ENCODE measurements at regions not wholly inside any gene's neighbourhood (a gene's known extent, or its start where the extent isn't known, plus 50 kb on each side); places are given as distances from the start of the nearest gene placed in this dataset.
"Not testable (repeated sequence)": the region's sequence is repeated elsewhere in the genome, so short reads cannot be mapped to it uniquely, and the experiment has no call there.

DNA sequence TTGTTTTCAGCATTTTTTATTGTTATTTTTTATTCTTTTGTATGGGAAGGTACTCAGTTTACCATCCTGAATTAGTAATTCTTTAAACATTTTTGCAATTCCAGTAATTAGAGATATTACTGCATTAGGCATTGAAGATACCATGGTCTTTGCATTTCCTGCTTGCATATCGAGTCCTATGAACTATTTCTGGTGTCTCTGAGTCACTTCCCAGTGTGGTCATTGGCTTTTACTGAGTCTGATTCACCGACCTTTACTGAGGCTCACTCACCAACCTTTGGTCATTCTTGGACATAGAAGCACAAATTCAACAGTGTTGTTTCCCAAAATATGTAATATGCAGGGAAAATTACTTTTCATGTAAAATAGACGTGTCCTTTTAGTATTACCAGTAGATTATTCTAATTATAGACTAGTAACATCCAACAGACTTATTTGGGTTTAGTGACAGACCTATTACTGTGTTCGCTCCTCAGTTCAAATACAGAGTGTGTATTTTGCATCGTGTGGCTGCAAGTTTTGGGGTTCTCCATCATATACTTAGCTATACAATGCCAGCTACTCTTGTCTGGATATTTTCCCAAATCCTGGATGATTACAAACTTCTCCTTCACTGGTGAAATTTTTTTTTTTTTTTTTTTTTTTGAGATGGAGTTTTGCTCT, 180.7 kb upstream of the PRSS1 start:
- DNase-seq (ENCODE audit: low read depth), result peak; percentile 87

DNA sequence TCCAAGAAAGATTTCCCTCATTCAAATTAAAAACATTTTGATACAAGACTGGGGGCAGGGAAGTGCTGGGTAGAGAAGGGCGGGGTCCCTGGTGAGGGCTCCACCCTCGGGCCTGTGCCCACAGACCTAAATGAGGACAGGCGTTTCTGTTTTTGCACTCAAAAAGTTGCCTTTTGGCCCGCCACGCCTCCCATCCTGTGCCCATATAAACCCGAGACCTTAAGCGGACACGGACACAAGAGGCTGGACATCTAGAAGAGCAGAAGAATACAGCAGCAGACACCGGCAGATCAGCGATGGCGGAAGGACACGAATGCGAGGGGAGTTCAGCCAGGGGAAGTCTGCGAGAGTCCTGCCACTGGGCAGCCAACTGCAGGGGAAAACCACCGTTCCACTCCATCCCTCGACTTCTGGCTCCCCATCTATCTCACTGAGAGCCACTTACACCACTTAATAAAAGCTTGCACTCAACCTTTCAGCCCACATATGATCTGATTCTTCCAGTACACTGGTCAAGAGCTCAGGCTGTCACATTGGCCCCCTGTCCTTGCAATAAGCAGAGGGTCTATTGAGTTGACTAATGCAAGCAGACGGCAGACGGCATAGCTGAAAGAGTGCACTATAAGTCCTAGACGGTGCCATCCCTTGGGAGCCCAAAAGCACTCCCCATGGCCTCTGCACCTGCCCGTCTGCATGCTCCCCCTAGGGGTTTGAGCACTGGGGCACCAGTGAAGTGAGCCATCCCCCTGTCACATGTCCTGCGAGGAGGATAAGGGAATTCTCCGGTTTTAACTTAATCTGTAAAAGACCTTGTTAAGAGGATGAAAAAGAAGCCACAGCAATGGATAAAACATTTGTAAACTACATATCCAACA, 181.8 kb upstream of the PRSS1 start:
- DNase-seq (ENCODE audit: low read depth), result no peak

DNA sequence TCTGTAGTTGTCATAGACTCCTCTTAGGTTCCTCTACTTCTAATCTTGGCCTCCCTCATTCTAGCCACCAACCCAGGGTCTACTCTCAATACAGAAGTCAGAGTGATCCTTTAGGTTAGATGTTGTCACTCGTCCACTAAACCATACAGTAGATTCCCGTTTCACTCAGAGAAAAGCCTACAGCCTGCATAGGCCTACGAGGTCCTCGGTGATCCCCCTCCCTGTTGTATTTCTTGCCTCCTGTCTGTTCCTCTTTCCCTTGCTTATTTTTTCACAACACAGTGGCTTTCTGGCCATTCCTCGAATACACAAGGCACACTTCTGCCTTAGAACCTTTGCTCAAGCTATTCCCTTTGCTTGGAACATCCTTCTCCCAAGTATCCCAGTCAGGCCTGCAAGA, 183.0 kb upstream of the PRSS1 start:
- DNase-seq (ENCODE audit: low read depth), result no peak

DNA sequence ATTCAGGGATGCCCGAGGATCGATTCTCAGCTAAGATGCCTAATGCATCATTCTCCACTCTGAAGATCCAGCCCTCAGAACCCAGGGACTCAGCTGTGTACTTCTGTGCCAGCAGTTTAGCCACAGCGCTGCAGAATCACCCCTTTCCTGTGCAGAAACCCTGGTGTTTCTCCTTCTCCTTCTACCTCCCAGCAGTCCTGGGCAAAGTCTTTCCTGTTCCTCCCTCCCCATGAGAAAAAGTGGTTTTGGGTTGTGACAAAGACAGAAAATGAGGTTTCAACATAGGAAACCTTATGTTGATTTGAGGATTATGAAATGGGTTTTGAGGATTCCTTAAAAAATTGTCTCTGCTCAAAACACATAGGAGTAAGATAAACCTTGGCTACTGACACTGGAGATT, 185.1 kb upstream of the PRSS1 start:
- DNase-seq (ENCODE audit: low read depth), result not testable (repeated sequence)

DNA sequence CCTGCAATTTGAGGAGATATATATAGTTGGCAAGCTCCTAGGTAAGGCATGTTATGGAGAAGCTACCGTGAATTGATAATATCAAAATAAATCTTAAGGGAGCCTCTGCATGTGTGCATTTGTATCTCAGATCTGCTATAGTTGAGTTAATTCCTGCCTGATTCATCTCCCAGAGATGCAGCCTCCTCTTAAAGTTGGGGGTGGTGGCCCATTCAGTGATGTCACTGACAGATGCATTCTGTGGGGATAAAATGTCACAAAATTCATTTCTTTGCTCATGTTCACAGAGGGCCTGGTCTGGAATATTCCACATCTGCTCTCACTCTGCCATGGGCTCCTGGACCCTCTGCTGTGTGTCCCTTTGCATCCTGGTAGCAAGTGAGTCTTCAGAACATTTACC, 185.8 kb upstream of the PRSS1 start:
- DNase-seq (ENCODE audit: low read depth), result no peak

DNA sequence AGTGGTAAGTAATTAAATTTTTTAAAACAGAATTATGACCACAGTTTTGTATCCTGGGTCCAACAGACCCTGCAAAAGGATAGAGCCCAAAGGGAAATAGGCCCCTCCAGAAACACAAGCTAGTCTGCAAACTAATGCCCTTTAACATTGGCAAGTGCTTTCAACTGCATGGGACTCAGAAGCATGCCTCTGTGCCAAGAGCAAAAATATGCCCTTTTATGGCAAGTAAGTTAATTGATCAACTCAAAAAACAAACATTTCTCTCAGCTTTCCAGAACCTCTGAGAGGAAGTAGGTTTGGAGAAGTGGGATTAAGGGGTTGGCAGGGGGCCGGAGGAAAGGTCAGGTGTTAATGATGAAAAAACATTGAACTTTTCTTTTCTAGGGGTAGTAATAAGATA, 186.6 kb upstream of the PRSS1 start:
- no peak for DNase-seq (ENCODE audit: low read depth)

DNA sequence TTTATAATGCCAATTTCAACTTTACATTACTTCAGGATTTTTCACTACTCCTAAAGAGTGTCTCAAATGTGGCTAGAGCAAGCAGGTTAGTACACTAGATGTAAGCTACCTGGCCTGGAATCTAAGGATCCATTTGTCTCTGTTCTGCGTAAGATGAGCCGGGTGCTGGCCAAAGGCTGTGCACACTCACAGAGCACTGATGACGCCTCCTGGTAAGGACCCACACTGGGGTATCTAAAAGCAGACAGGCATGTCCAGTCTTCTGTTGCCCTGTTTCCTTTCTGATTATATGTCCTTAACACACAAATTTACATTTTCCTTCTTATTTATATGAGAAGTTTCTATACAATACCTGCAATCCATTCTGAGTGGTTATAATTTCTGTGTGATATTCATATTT, 187.9 kb upstream of the PRSS1 start:
- DNase-seq (ENCODE audit: low read depth), result not testable (repeated sequence)

DNA sequence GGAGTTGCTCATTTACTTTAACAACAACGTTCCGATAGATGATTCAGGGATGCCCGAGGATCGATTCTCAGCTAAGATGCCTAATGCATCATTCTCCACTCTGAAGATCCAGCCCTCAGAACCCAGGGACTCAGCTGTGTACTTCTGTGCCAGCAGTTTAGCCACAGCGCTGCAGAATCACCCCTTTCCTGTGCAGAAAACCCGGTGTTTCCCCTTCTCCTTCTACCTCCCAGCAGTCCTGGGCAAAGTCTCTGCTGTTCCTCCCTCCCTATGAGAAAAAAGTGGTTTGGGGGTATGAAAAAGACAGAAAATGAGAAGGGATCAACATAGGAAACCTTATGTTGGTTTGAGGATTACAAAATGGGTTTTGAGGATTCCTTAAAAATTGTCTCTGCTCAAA, 188.5 kb upstream of the PRSS1 start:
- DNase-seq (ENCODE audit: low read depth), result not testable (repeated sequence)

DNA sequence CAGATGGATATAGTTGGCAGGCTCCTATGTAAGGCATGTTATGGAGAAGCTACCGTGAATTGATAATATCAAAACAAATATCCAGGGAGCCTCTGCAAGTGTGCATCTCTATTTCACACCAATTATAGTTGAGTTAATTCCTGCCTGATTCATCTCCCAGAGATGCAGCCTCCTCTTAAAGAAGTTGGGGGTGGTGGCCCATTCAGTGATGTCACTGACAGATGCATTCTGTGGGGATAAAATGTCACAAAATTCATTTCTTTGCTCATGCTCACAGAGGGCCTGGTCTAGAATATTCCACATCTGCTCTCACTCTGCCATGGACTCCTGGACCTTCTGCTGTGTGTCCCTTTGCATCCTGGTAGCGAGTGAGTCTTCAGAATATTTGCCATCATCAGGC, 189.1 kb upstream of the PRSS1 start:
- DNase-seq (ENCODE audit: low read depth), result peak; percentile 35

DNA sequence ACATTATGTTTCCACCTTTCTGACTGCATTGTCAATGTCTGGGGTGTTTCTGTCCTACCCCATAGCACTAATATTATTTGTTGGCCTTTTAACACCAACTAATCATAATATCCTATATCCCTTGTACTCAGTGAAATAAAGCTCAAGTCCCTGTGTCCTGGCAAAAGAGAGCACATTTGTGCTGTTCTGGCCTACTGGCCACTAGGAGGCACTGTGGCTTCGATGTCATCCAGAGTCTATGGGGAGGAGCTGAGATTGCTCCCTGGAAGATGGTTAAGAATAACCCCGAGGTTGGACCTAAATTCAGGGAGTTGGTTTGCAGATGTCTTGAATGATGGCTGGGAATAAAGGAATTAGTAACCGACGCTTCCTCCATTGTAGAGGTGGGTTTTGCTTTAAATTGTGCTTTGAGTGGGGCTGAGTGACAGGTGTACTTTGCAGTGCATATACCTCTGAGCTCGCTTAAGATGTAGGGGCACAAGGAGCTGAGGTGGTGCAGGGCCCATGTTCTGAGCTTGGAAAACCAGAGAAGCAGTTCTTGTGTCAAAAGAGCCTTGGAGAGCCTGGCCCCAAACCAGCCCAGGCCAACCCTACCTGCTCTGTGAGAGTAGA, 191.2 kb upstream of the PRSS1 start:
- DNase-seq (ENCODE audit: low read depth), result peak; percentile 76

DNA sequence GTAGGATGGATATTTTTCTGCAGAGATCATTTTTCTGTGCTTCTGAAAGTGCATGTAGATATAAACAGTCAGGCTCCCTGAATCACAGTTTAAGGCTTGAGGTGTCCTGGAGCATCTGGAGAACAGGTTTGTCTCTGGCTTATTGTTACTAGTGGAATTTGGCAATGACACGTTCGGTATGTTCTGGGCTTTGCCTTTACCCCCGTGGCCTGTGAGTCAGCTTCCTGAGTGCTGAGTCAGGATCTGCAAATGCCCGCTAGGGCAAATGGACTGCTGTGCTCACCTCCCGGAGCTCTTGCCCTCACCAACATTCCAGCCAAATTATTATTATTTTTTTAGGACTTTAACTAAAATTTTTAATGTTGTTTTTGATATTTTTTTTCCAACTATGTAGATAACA, 192.5 kb upstream of the PRSS1 start:
- peak; percentile 99 for DNase-seq (ENCODE audit: low read depth)

DNA sequence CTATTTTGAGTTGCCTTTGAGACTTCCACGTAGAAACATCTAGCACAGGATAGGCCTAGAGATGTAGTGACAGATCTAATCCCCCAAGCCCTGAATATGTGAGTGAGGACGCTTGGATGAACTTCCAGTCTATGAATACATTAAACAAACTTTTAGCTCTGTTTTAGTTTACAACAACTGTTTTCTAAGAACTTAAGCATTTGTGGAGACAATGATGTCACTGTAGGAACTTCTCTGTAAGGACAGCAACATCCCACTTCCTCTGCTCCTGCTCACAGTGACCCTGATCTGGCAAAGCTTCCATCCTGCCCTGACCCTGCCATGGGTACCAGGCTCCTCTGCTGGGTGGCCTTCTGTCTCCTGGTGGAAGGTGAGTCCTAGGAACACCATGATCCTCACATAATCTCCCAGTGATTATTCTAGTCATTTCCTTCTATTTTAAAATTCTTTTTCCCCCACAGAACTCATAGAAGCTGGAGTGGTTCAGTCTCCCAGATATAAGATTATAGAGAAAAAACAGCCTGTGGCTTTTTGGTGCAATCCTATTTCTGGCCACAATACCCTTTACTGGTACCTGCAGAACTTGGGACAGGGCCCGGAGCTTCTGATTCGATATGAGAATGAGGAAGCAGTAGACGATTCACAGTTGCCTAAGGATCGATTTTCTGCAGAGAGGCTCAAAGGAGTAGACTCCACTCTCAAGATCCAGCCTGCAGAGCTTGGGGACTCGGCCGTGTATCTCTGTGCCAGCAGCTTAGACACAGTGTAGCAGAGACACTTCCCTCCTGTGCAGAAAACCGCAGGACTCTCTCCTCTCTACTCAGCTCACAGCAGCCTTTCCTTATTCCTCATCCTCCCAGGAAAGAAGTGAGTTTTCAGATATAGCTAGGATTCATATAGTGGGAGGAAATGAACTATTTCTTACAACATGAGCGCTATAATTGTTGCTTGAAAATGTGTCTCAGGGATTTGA, 194.4 kb upstream of the PRSS1 start:
- DNase-seq (ENCODE audit: low read depth), result no peak

DNA sequence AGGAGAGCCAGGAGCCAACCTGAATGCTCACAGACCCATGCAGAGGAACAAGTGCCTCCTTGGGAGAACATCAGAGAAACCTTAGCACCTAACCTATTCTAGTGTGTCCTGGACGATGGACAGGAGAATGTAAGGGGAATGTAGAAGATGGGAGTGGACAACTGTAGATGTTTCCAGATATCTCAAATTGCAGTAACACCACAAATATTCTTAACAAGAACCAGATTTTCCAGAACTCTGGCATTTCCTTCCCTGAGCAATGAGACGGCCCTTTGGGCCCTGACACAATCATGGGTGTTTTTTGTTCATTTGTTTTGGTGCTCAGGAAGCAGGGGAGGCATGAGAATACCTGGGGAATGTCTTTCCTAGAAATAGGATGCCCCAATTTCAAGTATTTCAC, 196.1 kb upstream of the PRSS1 start:
- DNase-seq (ENCODE audit: low read depth), result no peak

DNA sequence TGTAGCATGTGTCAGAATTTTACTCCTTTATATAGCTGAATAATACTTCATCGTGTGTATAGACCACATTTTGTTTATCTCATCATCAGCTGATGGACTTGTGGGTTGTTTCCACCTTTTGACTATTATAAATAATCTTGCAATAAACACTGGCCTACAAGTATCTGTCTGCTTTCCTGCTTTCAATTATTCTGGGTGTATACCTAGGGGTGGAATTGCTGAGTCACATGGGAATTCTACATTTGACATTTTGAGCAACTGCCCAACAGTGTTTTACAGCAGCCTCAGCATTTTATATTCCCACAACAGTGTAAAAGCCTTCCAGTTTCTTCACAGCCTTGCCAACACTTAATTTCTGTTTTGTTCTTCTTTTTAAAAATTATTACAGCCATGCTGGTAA, 200.3 kb upstream of the PRSS1 start:
- DNase-seq (ENCODE audit: low read depth), result no peak

DNA sequence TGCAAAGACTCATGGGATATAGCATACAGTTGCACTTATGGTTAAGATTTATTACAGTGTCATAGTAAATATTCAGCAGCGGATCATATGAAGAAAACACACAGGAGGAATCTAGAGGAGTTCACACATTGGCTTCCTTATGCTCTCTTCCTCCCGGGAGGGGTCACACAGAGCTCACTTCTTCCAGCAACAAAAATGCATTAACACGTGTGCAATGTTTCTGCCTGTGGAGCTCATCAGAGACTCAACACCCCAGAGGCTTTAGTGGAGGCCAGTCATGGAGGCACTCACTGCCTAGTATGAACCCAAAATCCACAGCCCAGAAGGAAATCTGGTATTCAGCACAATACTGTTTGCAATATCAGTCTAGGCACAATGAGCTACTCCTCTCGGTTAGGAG, 202.8 kb upstream of the PRSS1 start:
- DNase-seq (ENCODE audit: low read depth), result no peak

DNA sequence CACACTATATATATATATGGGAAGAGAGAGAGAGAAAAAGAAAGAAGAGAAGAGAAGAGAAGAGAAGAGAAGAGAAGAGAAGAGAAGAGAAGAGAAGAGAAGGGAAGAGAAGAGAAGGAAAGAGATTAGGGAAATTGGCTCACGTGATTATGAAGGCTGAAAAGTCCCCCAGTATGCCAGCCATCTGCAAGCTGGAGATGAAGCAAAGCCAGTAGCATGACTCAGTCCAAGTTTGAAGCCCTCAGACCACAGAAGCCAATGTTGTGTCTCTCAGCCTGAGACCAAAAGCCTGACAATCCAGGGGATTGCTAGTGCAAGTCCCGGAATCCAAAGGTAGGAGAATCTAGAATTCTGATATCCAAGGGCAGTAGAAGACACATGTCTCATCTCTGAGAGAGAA, 206.3 kb upstream of the PRSS1 start:
- DNase-seq (ENCODE audit: low read depth), result peak; percentile 88

DNA sequence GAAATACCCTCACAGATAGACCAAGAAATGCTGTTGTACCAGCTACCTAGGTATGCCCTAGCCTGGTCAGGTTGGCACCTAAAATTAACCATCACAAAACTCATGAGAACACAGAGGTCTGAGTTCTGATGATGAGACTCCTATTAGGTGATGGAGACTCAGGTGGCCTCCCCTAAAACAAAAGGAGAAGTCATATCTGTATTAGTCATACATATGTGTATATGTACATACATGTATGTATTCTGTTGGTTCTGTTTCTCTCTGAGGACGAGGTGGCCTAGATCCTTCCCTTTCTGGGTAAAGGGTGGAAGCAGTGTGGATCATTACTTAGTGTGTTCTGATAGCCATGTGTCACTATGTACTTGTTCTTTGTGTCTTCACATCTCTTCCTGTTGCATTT, 207.2 kb upstream of the PRSS1 start:
- no peak for DNase-seq (ENCODE audit: low read depth)

DNA sequence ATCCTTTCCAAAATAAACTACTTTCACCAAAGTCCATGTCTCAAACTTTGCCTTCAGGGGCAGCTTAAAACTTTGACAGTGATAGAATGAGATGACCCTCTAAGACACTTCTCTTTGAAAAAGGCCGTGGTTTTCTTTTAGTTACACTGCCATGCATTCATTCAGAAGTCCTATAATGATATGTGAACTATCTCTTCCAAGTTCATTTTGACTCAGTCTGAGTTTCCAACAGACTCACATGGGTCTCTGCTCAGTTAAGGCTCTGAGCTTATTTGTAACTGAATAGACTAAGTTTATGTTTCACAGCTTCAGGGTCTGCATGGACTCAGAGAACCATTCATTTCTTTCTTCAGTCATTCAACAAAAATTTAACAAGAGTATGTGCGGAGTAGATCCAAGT, 208.9 kb upstream of the PRSS1 start:
- DNase-seq (ENCODE audit: low read depth), result no peak

DNA sequence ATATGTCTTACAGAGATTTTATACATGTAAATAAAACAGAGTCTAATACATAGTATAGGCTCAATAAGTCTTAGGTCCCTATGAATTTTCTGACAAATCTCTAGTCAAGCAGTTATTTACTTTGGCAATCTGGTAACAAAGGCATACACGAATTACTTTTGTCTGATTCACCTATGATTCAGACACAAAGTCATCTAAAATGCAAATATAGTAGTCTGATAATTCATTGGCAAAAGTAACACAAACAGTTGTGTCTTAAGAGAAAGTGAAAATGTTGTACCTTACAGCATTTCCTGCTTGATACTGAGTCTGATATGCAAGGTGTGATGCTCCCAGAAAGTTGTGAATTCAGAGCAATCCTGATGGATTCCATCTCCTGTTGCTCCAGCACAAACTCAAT, 209.4 kb upstream of the PRSS1 start:
- peak; percentile 63 for DNase-seq (ENCODE audit: low read depth)

DNA sequence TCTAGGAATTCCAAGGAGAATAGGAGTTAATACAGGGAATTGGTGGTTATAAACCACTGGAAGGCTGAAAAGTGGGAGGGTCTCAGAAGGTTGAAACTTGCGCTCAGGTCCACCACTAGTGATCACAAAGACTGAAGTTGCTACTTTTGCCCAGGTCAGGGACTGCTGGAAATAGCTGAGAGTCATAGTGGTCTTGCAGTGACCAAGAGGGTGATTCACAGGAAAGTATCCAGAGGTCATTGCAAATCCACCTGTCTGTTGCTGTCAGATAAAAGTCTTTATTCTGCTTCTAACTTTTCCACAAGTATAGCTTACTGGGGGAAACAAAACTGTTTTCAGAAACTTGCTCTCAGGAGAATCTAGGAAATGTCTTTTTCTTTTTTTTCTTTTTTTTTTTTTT, 211.5 kb upstream of the PRSS1 start:
- no peak for DNase-seq (ENCODE audit: low read depth)

DNA sequence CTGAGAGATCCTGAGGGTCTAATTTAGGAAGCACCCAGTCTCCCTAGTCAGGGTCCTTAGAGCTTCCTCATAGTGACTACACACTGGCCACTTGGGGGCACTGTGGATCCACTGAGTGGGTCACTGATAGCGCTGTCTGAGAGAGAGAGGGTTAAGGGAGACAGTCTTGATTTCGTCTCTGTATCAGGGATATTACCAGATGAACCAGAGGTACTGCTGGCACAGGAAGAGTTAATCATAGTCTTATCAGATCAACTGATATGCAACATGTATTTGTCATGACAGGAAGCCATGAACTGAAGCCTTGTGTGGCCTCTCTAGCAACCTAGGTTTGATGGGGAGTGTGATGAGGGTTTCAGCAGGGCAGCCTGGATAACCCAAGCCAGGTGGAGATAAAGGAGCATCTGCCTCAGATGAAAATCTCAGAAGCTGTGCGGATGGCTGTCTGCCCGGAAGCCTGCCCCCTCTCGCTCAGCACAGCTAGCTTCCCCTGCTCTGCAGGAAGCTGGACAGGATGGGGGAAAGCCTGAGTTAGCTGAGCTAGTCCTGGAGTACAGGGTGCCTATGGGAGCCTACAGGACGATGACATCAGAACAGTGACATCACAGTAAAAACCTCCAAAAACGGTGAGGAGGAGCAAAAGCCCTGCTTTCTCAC, 214.0 kb upstream of the PRSS1 start:
- DNase-seq (ENCODE audit: low read depth), result peak; percentile 97

Data from Daoy (cell line).